ENCODE measurements at regions not wholly inside any gene's neighbourhood (a gene's known extent, or its start where the extent isn't known, plus 50 kb on each side); places are given as distances from the start of the nearest gene placed in this dataset.

DNA sequence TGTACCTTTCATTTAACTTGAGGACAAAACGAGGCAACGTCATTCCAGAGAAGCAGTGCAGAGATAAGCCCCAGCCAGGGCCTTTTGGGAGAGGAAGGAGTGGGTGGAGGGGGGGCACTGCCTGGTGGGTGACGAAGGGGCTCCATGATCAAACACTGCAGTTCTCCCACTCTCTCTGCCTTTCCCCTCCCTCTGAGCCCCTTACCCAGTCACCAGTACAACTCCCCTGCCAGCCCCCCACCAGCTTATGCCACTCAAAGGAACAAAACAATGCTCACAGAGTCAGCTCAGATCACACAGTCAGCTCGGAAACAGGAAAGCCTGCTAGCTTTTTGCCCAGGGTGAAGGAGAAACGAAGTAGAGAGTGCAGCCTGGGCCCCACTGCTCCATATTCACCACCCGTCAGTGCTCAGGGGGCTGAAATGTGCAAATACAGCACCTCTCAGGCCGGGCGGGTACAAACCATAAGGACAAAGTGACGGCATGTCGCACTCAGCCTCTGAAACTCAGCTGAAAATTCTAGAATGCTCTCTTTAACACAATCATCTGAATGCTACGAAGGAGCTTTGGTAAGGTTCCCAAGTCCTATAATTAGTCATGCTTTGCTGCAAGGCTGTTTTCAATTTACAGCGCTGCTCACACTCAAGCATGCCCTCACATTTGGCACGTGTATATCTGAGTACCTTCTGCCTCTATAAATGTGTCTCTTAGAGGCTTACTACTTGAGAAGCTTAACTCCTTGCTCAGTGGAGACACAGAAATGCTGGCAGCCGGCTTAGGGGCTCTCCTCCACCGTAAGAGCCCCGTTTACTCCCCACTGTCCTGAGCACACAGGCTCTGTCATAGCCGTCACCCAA is 65.8 kb upstream of the RAB4A start:
- WGBS, 2 donors: 76 to 84% methylated on average over 17 of the region's 17 CpGs
- H3K27me3 ChIP-seq: no peaks in the 10 kb centered on the region
- H3K36me3 ChIP-seq: no peaks in the 10 kb centered on the region
- H3K4me1 ChIP-seq: peaks cover 0 to 65% (median 33%) of the 10 kb centered on the region in 4 donors
- peak overlapping the region; percentile 2 to 83 (median 76) for H3K27ac ChIP-seq
- no peak overlapping the region for H3K4me3 ChIP-seq
- intact Hi-C loops (cut with DNase I): loop anchor here (5.0 to 10.0 kb wide), 2 partner anchors 83 to 200 kb away; no protein-coding TSS in a partner anchor
- H3K9me3 ChIP-seq: no peaks in the 10 kb centered on the region
- DNase-seq: peak; percentile 71
- no peak for TF ChIP-seq POLR2A (IDR thresholded peaks at IDR 0.05)
- TF ChIP-seq CTCF (IDR thresholded peaks at IDR 0.05): no peak
- TF ChIP-seq EP300 (IDR thresholded peaks at IDR 0.05): peak in 2 of 4 donors; percentile 25 to 55
- peak; percentile 18 to 62 (median 56) for TF ChIP-seq POLR2AphosphoS5 (IDR thresholded peaks at IDR 0.05)

DNA sequence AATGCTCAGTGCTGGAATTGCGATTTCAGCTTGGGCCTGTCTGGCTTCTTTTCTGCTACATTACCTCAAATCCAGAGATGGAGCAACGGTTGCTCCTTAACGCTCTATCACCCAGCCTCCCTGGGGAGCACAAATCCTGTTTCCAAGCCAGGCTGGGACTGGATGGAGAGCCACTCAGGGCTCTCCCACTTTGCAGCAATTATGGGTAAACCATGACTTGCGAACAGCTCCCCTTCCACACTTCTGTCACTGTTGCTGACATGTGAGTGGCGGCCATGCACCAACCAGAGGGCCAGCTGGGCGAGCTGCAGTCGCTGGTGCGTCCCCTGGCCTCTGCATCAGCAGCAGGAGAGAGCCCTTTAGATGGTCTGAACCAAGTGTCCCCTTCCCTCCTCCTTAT is 65.1 kb upstream of the RAB4A start:
- H3K27ac ChIP-seq: peak overlapping the region; percentile 2 to 83 (median 76)
- no peaks in the 10 kb centered on the region for H3K9me3 ChIP-seq
- WGBS, 2 donors: 88 to 94% methylated on average over 8 of the region's 8 CpGs
- H3K27me3 ChIP-seq: no peaks in the 10 kb centered on the region
- TF ChIP-seq CTCF (IDR thresholded peaks at IDR 0.05) (no peak), POLR2AphosphoS5 (IDR thresholded peaks at IDR 0.05) (no peak), EP300 (IDR thresholded peaks at IDR 0.05) (no peak), POLR2A (IDR thresholded peaks at IDR 0.05) (no peak)
- intact Hi-C loops (cut with DNase I): loop anchor here (10.0 kb wide), 1 partner anchor 201 kb away; no protein-coding TSS in a partner anchor
- DNase-seq: no peak
- H3K36me3 ChIP-seq: no peaks in the 10 kb centered on the region
- peaks cover 0 to 60% (median 28%) of the 10 kb centered on the region in 4 donors for H3K4me1 ChIP-seq
- no peak overlapping the region for H3K4me3 ChIP-seq

- Histone ChIP-seq H3K36me3 (no peaks in the 10 kb centered on the region), H3K27ac (no peak overlapping the region), H3K4me1 (peaks cover 0 to 56% (median 28%) of the 10 kb centered on the region in 4 donors), H3K9me3 (no peaks in the 10 kb centered on the region), H3K27me3 (no peaks in the 10 kb centered on the region), H3K4me3 (no peak overlapping the region)
- intact Hi-C loops (cut with DNase I): loop anchor here (10.0 kb wide), 1 partner anchor 203 kb away; no protein-coding TSS in a partner anchor
- TF ChIP-seq POLR2A (IDR thresholded peaks at IDR 0.05) (no peak), EP300 (IDR thresholded peaks at IDR 0.05) (no peak), POLR2AphosphoS5 (IDR thresholded peaks at IDR 0.05) (no peak), CTCF (IDR thresholded peaks at IDR 0.05) (no peak)
- WGBS, 2 donors: 85 to 91% methylated on average over 3 of the region's 3 CpGs
- no peak for DNase-seq
Measured at GRCh38 chr1:229207916-229208315, 63.0 kb upstream of the RAB4A start.

DNA sequence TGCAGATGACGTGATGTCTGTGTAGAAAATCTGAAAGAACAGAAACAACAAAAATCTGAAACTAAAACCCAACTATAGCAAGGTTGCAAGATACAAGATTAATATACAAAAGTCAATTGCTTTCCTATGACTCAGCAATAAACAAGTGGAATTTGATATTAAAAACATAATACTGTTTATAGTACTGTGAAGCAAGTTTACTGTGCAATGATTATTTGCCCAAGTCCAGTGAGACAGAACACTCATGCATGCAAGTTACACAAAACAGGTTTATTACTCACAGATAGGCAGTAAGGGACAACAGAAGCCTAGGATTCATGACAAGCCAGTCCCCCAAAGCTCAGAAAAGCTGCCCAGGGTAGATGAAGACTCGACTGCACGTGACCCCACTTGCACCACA is 62.4 kb upstream of the RAB4A start:
- no peak for TF ChIP-seq POLR2AphosphoS5 (IDR thresholded peaks at IDR 0.05)
- TF ChIP-seq CTCF (IDR thresholded peaks at IDR 0.05): no peak
- no peak for DNase-seq
- Histone ChIP-seq H3K4me1 (peaks cover 0 to 50% (median 28%) of the 10 kb centered on the region in 4 donors), H3K27ac (no peak overlapping the region), H3K36me3 (no peaks in the 10 kb centered on the region), H3K27me3 (no peaks in the 10 kb centered on the region), H3K9me3 (no peaks in the 10 kb centered on the region), H3K4me3 (no peak overlapping the region)
- WGBS, 2 donors: 79 to 90% methylated on average over 3 of the region's 3 CpGs
- intact Hi-C loops (cut with DNase I): loop anchor here (10.0 kb wide), 1 partner anchor 204 kb away; no protein-coding TSS in a partner anchor

Data from sigmoid colon (tissue), 6 donors.